A549 (cell line): ENCODE measurements at regions not wholly inside any gene's neighbourhood (a gene's known extent, or its start where the extent isn't known, plus 50 kb on each side); places are given as distances from the start of the nearest gene placed in this dataset.

ENCODE experiments used
- ATAC-seq, 2 experiments: fragments of 200-7000 bp in 1 of 2; fragments of >200 bp in 1 of 2; cut with Nextera tagmentation in 1 of 2; cut with Tn5 transposase in 1 of 2; 3 replicates each; pipeline versions ENCODE4 v1.8.0 to v1.9.1; 2018 to 2020; ENCODE audit warnings: mild to moderate bottlenecking in 1 of 2, moderate library complexity in 1 of 2
- CTCF ChIA-PET: fragments of 300-600 bp; sonication (Branson Sonifier 250); formaldehyde crosslinking; extraction: SDS; loops from one replicate; lab custom pipeline; 2021; ENCODE audit warnings: antibody characterized with exemption, inconsistent platforms; lab: Yijun Ruan, JAX
- POLR2A ChIA-PET: fragments of 350-600 bp; formaldehyde crosslinking; extraction: SDS; loops from one replicate; lab custom pipeline; 2021; ENCODE audit warnings: antibody characterized with exemption, inconsistent platforms; lab: Yijun Ruan, JAX
- DNase-seq, 2 experiments: peaks; one replicate each; pipeline versions ENCODE4 v3.0.0 to v3.0.0-alpha.2; 2011 to 2016; ENCODE audit warnings: low read depth in 1 of 2, low spot score in 1 of 2
- FAIRE-seq: peaks from 2 replicates; lab custom pipeline; 2011; peaks lifted over from hg19 to GRCh38; lab: Jason Lieb, UNC
- H3K27ac ChIP-seq, 2 experiments: fragments of >200 bp; sonication (Bioruptor Twin); formaldehyde crosslinking; 3 replicates each; pipeline ENCODE4 v1.5.1; 2016 to 2017
- H3K4me1 ChIP-seq: fragments of >200 bp; sonication (Bioruptor Twin); formaldehyde crosslinking; 3 replicates; pipeline ENCODE4 v1.6.1; 2016
- H3K4me2 ChIP-seq: fragments of >200 bp; sonication (Bioruptor Twin); formaldehyde crosslinking; 3 replicates; pipeline ENCODE4 v1.6.1; 2016
- H3K4me3 ChIP-seq: fragments of >200 bp; sonication (Bioruptor Twin); formaldehyde crosslinking; 3 replicates; pipeline ENCODE4 v1.5.1; 2016
- H3K9me3 ChIP-seq: fragments of >200 bp; sonication (Bioruptor Twin); formaldehyde crosslinking; 3 replicates; pipeline ENCODE4 v1.6.1; 2016
- CEBPB ChIP-seq, 2 experiments: fragments of >200 bp in 1 of 2; sonication (Bioruptor Twin) in 1 of 2; formaldehyde crosslinking in 1 of 2; IDR thresholded peaks; 2 replicates each; pipeline ENCODE4 v1.6.1; 2012 to 2016
- EHF ChIP-seq: fragments of 250-450 bp; sonication (Bioruptor Pico); IDR thresholded peaks from 2 replicates; pipeline ENCODE4 v1.5.0; 2020; ENCODE audit warnings: mild to moderate bottlenecking
- FOXS1 ChIP-seq: fragments of 250-450 bp; sonication (Bioruptor Pico); IDR thresholded peaks from 2 replicates; pipeline ENCODE4 v1.5.0; 2020; ENCODE audit warnings: mild to moderate bottlenecking, moderate library complexity
- HDAC2 ChIP-seq: fragments of 200-600 bp; sonication (generic); IDR thresholded peaks from 2 replicates; pipeline ENCODE4 v1.6.1; 2016
- HMGXB4 ChIP-seq: fragments of 250-450 bp; sonication (Bioruptor Pico); IDR thresholded peaks from 2 replicates; pipeline ENCODE4 v1.5.0; 2021; ENCODE audit warnings: mild to moderate bottlenecking, moderate library complexity, borderline replicate concordance
- HOXA7 ChIP-seq: fragments of 250-450 bp; sonication (Bioruptor Pico); IDR thresholded peaks from 2 replicates; pipeline ENCODE4 v1.5.0; 2020; ENCODE audit warnings: mild to moderate bottlenecking, moderate library complexity
- HOXB13 ChIP-seq: fragments of 250-450 bp; sonication (Bioruptor Pico); IDR thresholded peaks from 2 replicates; pipeline ENCODE4 v1.5.0; 2020; ENCODE audit warnings: low read depth, mild to moderate bottlenecking, moderate library complexity
- HOXB5 ChIP-seq: fragments of 250-450 bp; sonication (Bioruptor Pico); IDR thresholded peaks from 2 replicates; pipeline ENCODE4 v1.5.0; 2020; ENCODE audit warnings: mild to moderate bottlenecking, moderate library complexity
- JUNB ChIP-seq: fragments of >200 bp; sonication (Bioruptor Twin); formaldehyde crosslinking; IDR thresholded peaks from 2 replicates; pipeline ENCODE4 v1.6.1; 2016
- MAFK ChIP-seq: fragments of 450-650 bp; IDR thresholded peaks from 2 replicates; pipeline ENCODE4 v1.6.1; 2014; ENCODE audit not compliant: partially characterized antibody
- NPAS2 ChIP-seq: fragments of 250-450 bp; sonication (Bioruptor Pico); IDR thresholded peaks from 2 replicates; pipeline ENCODE4 v1.8.0; 2022; ENCODE audit warnings: mild to moderate bottlenecking, moderate library complexity, borderline replicate concordance
- PHF8 ChIP-seq: fragments of 200-600 bp; sonication (generic); IDR thresholded peaks from 2 replicates; pipeline ENCODE4 v1.6.1; 2016; ENCODE audit warnings: low read depth, mild to moderate bottlenecking, antibody characterized with exemption, moderate library complexity, borderline replicate concordance
- POLR2A ChIP-seq: IDR thresholded peaks from 2 replicates; pipeline ENCODE4 v1.6.1; 2012; ENCODE audit warnings: mild to moderate bottlenecking, low read length
- RARB ChIP-seq: fragments of 250-450 bp; sonication (Bioruptor Pico); IDR thresholded peaks from 2 replicates; pipeline ENCODE4 v1.8.0; 2021; ENCODE audit warnings: mild to moderate bottlenecking, moderate library complexity
- RCOR1 ChIP-seq: fragments of 150-350 bp; IDR thresholded peaks from 2 replicates; pipeline ENCODE4 v1.6.1; 2014; ENCODE audit warnings: antibody characterized with exemption, low read length, low read depth
- RFX5 ChIP-seq: fragments of 450-650 bp; IDR thresholded peaks from 2 replicates; pipeline ENCODE4 v1.7.1; 2014; ENCODE audit warnings: antibody characterized with exemption, mild to moderate bottlenecking, moderate library complexity
- ZNF302 ChIP-seq: fragments of 250-450 bp; sonication (Bioruptor Pico); IDR thresholded peaks from 2 replicates; pipeline ENCODE4 v1.9.0; 2021; ENCODE audit warnings: inconsistent platforms, mild to moderate bottlenecking, moderate library complexity
- ZSCAN20 ChIP-seq: fragments of 250-450 bp; sonication (Bioruptor Pico); IDR thresholded peaks from 2 replicates; pipeline ENCODE4 v1.8.0; 2022; ENCODE audit warnings: mild to moderate bottlenecking, moderate library complexity
- WGBS: methylation state at CpG from one replicate; pipeline ENCODE4 v1.1.6; 2017; ENCODE audit errors: missing lambda C conversion rate; 5-methylcytosine and 5-hydroxymethylcytosine counted together
- TF ChIP-seq, protein P1 (sequence below): fragments of >200 bp; sonication (Bioruptor Twin); formaldehyde crosslinking; IDR thresholded peaks from 3 replicates; pipeline ENCODE4 v1.6.1; 2016
- TF ChIP-seq, protein P2 (sequence below): IDR thresholded peaks from 2 replicates; pipeline ENCODE4 v1.6.1; 2012
- TF ChIP-seq, protein P3 (sequence below): fragments of >200 bp; sonication (Bioruptor Twin); formaldehyde crosslinking; IDR thresholded peaks from 3 replicates; pipeline ENCODE4 v1.5.1; 2016

DNA sequence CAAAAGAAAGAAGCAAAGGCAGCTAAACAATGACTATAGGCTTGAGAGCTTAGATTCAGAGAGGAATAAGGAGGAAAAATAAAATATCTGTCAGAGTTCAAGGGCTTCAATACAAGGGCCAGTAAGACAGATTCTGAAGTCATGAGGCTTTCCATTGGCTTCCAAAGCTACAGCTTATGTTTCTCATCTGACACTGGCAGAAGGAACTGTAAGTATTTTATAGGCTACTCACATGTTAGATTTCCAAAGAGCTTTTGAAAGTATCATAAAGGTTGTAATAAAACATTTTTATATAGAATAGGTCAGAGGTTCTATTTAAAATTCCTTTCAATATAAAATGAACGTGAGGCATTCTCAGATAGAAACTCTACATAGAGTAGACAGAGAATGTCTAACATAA, 746.6 kb upstream of the NXPH2 start:
- TF ChIP-seq HOXB13 (CRISPR knock-in tag) (no peak), HOXA7 (CRISPR knock-in tag) (no peak), ZNF302 (CRISPR knock-in tag) (no peak), RCOR1 (no peak), MAFK (no peak), CEBPB (IDR thresholded peaks at IDR 0.05) (no peak), RARB (CRISPR knock-in tag) (no peak)
- TF ChIP-seq, protein P1, sequence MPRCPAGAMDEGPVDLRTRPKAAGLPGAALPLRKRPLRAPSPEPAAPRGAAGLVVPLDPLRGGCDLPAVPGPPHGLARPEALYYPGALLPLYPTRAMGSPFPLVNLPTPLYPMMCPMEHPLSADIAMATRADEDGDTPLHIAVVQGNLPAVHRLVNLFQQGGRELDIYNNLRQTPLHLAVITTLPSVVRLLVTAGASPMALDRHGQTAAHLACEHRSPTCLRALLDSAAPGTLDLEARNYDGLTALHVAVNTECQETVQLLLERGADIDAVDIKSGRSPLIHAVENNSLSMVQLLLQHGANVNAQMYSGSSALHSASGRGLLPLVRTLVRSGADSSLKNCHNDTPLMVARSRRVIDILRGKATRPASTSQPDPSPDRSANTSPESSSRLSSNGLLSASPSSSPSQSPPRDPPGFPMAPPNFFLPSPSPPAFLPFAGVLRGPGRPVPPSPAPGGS: no peak
- TF ChIP-seq, protein P2, sequence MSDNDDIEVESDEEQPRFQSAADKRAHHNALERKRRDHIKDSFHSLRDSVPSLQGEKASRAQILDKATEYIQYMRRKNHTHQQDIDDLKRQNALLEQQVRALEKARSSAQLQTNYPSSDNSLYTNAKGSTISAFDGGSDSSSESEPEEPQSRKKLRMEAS: no peak
- TF ChIP-seq, protein P3, sequence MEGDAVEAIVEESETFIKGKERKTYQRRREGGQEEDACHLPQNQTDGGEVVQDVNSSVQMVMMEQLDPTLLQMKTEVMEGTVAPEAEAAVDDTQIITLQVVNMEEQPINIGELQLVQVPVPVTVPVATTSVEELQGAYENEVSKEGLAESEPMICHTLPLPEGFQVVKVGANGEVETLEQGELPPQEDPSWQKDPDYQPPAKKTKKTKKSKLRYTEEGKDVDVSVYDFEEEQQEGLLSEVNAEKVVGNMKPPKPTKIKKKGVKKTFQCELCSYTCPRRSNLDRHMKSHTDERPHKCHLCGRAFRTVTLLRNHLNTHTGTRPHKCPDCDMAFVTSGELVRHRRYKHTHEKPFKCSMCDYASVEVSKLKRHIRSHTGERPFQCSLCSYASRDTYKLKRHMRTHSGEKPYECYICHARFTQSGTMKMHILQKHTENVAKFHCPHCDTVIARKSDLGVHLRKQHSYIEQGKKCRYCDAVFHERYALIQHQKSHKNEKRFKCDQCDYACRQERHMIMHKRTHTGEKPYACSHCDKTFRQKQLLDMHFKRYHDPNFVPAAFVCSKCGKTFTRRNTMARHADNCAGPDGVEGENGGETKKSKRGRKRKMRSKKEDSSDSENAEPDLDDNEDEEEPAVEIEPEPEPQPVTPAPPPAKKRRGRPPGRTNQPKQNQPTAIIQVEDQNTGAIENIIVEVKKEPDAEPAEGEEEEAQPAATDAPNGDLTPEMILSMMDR: no peak
- Histone ChIP-seq H3K4me1 (no peaks in the 10 kb centered on the region), H3K4me2 (no peak overlapping the region), H3K27ac (no peak overlapping the region), H3K9me3 (no peaks in the 10 kb centered on the region), H3K4me3 (no peak overlapping the region)
- ATAC-seq: no peak
- FAIRE-seq: no peak
- ChIA-PET POLR2A (no interaction called here), CTCF (no interaction called here)
- no peak for DNase-seq
- WGBS: 3% methylated on average over 1 of the region's 1 CpG

- FAIRE-seq (no peak), ATAC-seq (no peak)
- CTCF ChIA-PET: no interaction called here
- H3K4me1 ChIP-seq: no peaks in the 10 kb centered on the region
- no peak for TF ChIP-seq HOXB5
- no peak for TF ChIP-seq HDAC2
- TF ChIP-seq HMGXB4 (CRISPR knock-in tag): no peak
- TF ChIP-seq FOXS1 (CRISPR knock-in tag): no peak
- TF ChIP-seq JUNB: no peak
- TF ChIP-seq PHF8: no peak
- TF ChIP-seq HOXB13 (CRISPR knock-in tag): no peak
- no peak for TF ChIP-seq ZSCAN20 (CRISPR knock-in tag)
- TF ChIP-seq, protein P3: no peak
- no peak for TF ChIP-seq POLR2A
- no peak for TF ChIP-seq MAFK
- TF ChIP-seq NPAS2 (CRISPR knock-in tag): no peak
- TF ChIP-seq EHF (CRISPR knock-in tag): no peak
- TF ChIP-seq RFX5: no peak
- TF ChIP-seq, all 56 proteins: peak for 0
- Histone ChIP-seq H3K9me3 (no peaks in the 10 kb centered on the region), H3K4me2 (no peak overlapping the region), H3K27ac (no peak overlapping the region), H3K4me3 (no peak overlapping the region)
- POLR2A ChIA-PET: no interaction called here
- WGBS: 26% methylated on average over 5 of the region's 5 CpGs
- DNase-seq: no peak
Observed at GRCh38 chr2:139518321-139518720, 738.1 kb upstream of the NXPH2 start.
